Astrocyte (in vitro differentiated cells and primary cell): ENCODE measurements at regions not wholly inside any gene's neighbourhood (a gene's known extent, or its start where the extent isn't known, plus 50 kb on each side); places are given as distances from the start of the nearest gene placed in this dataset.

Experiments used
- CTCF ChIP-seq: IDR thresholded peaks from 2 replicates; pipeline ENCODE4 v1.5.1; 2011; ENCODE audit warnings: low read depth, mild to moderate bottlenecking, inconsistent platforms, low read length, moderate library complexity; ENCODE audit not compliant: insufficient read depth
- EZH2 ChIP-seq: IDR thresholded peaks from 2 replicates; pipeline ENCODE4 v1.6.1; 2012; ENCODE audit warnings: mild to moderate bottlenecking, low read length, inconsistent platforms; ENCODE audit not compliant: insufficient read depth

DNA sequence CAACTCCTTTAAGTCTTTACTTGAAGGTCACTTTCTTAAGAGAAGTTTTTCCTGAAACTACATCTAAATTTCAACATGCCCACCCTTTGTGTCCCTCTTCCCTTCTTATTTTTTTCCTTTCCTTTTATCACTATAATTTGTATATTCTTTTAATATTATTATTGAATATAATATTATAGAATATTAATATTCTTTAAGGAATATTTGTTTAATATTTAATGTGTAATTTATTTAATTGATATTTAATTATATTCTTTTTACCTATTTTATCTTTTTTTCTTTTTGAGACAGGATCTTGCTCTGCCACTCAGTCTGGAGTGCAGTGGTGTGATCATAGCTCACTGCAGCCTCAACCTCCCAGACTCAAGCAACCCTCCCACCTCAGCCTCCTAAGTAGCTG lies 114.8 kb downstream of the KDR start:
- no peak for TF ChIP-seq CTCF
- no peak for TF ChIP-seq EZH2
